ENCODE measurements at regions not wholly inside any gene's neighbourhood (a gene's known extent, or its start where the extent isn't known, plus 50 kb on each side); places are given as distances from the start of the nearest gene placed in this dataset.

DNA sequence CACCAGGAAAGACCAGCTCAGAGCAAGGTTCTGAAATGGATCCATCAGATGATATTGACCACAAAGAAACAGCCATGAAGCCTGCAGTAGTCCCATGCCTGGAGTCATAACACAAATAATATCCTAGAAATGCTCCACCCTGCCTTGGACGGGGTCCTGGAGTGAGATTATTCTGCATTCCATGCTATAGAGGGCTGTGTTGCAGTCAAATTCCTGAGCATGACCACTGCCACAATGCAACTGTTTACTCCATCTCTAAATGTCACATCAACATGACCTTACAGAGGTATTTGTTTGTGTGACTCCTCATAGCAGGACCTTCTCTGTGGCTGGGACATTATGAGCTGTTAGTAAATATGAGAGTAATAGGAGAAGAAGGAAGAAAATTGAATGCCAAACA, 257.5 kb upstream of the TCF21 start:
- no peak overlapping the region for H3K4me2 ChIP-seq (ENCODE audit: insufficient read depth, low read length)

More for the DNA sequence above, 257.5 kb upstream of the TCF21 start:
- BruUV-seq (replicated peaks) = no TSS peak
- 0% methylated on average over 1 of the region's 1 CpG for WGBS (ENCODE audit: insufficient coverage, low coverage, missing lambda C conversion rate)
- ATAC-seq = no peak
- no peaks in the 10 kb centered on the region for H3K36me3 ChIP-seq (ENCODE audit: control insufficient read depth, insufficient read depth, low read length)
- no peaks in the 10 kb centered on the region for H3K9me1 ChIP-seq (ENCODE audit: control insufficient read depth, insufficient read depth, low read length)
- no peak for DNase-seq (ENCODE audit: extremely low read depth in 1 of 4, low spot score in 3 of 4)
- H3K27me3 ChIP-seq (ENCODE audit: control insufficient read depth in 2 of 2, insufficient read depth in 2 of 2, low read length in 2 of 2) = no peaks in the 10 kb centered on the region
- no peak for FAIRE-seq
- H2AFZ ChIP-seq (ENCODE audit: low read depth, low read length) = no peak overlapping the region
- TF ChIP-seq ZNF140 (CRISPR knock-in tag; IDR thresholded peaks at IDR 0.05) = no peak
- TF ChIP-seq GATA2 (CRISPR knock-in tag; IDR thresholded peaks at IDR 0.05) = no peak
- no peak for TF ChIP-seq JUND (IDR thresholded peaks at IDR 0.05; ENCODE audit: borderline replicate concordance, low read depth, low read length)
- TF ChIP-seq JUND (tag; IDR thresholded peaks at IDR 0.05; ENCODE audit: borderline replicate concordance, low read depth, low read length) = no peak
- TF ChIP-seq ATF6 (CRISPR knock-in tag; IDR thresholded peaks at IDR 0.05) = no peak
- no peak for TF ChIP-seq NFRKB (IDR thresholded peaks at IDR 0.05; ENCODE audit: low read depth)
- no peak for TF ChIP-seq HNRNPK (IDR thresholded peaks at IDR 0.05; ENCODE audit: low read depth, low read length, poor library complexity, severe bottlenecking)
- TF ChIP-seq, protein P1, sequence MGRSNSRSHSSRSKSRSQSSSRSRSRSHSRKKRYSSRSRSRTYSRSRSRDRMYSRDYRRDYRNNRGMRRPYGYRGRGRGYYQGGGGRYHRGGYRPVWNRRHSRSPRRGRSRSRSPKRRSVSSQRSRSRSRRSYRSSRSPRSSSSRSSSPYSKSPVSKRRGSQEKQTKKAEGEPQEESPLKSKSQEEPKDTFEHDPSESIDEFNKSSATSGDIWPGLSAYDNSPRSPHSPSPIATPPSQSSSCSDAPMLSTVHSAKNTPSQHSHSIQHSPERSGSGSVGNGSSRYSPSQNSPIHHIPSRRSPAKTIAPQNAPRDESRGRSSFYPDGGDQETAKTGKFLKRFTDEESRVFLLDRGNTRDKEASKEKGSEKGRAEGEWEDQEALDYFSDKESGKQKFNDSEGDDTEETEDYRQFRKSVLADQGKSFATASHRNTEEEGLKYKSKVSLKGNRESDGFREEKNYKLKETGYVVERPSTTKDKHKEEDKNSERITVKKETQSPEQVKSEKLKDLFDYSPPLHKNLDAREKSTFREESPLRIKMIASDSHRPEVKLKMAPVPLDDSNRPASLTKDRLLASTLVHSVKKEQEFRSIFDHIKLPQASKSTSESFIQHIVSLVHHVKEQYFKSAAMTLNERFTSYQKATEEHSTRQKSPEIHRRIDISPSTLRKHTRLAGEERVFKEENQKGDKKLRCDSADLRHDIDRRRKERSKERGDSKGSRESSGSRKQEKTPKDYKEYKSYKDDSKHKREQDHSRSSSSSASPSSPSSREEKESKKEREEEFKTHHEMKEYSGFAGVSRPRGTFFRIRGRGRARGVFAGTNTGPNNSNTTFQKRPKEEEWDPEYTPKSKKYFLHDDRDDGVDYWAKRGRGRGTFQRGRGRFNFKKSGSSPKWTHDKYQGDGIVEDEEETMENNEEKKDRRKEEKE (IDR thresholded peaks at IDR 0.05; ENCODE audit: borderline replicate concordance in 1 of 2, control insufficient read depth in 1 of 2, low read depth in 2 of 2, low read length in 1 of 2) = no peak
- TF ChIP-seq ZNF79 (CRISPR knock-in tag; IDR thresholded peaks at IDR 0.05; ENCODE audit: low read depth) = no peak
- intact Hi-C loops (cut with micrococcal nuclease) (no loop called here), in situ Hi-C loops (cut with MboI) (no loop called here)
- no peaks in the 10 kb centered on the region for H3K4me1 ChIP-seq (replicated peaks in 1 of 2; ENCODE audit: control insufficient read depth in 2 of 2, insufficient read depth in 2 of 2, low read length in 2 of 2)
- ChIA-PET POLR2A (no interaction called here), CTCF (ENCODE audit: low intra/inter-chr PET ratio) (no interaction called here)
- H3K79me2 ChIP-seq (ENCODE audit: control insufficient read depth, insufficient read depth, low read length) = no peaks in the 10 kb centered on the region
- H3K4me3 ChIP-seq = no peak overlapping the region
- no peaks in the 10 kb centered on the region for H4K20me1 ChIP-seq (replicated peaks; ENCODE audit: control insufficient read depth, insufficient read depth, low read length)
- H3K27ac ChIP-seq (ENCODE audit: extremely low read depth, low read depth, low read length) = no peak overlapping the region
- no peaks in the 10 kb centered on the region for H3K9me3 ChIP-seq (replicated peaks; ENCODE audit: control insufficient read depth, insufficient read depth, low read depth, low read length)
- H3K9ac ChIP-seq (ENCODE audit: insufficient read depth in 1 of 2, low read depth in 2 of 2, low read length in 2 of 2) = no peak overlapping the region

All from K562 (cell line).